Liver (tissue), 8 donors: ENCODE measurements at regions not wholly inside any gene's neighbourhood (a gene's known extent, or its start where the extent isn't known, plus 50 kb on each side); places are given as distances from the start of the nearest gene placed in this dataset.

Source experiments
- DNase-seq: peaks from one replicate; pipeline ENCODE4 v3.0.0-alpha.2; 2017; ENCODE audit warnings: low spot score
- H3K27ac ChIP-seq, 2 donors: one replicate each; pipeline ENCODE4 v1.7.0; 2013; ENCODE audit warnings: inconsistent platforms in 2 of 2, low read length in 2 of 2, control low read depth in 1 of 2, low read depth in 1 of 2, mild to moderate bottlenecking in 1 of 2
- H3K27me3 ChIP-seq, 4 donors: one replicate each; pipeline versions ENCODE4 v1.6.1 to v1.7.0; 2013; ENCODE audit warnings: low read length in 3 of 4, inconsistent platforms in 1 of 4, mild to moderate bottlenecking in 1 of 4, moderate library complexity in 1 of 4; ENCODE audit not compliant: control insufficient read depth in 4 of 4, insufficient read depth in 4 of 4
- H3K36me3 ChIP-seq, 4 donors: one replicate each; pipeline versions ENCODE4 v1.6.1 to v1.7.0; 2013; ENCODE audit warnings: low read length in 3 of 4, mild to moderate bottlenecking in 3 of 4, low read depth in 1 of 4, moderate library complexity in 1 of 4; ENCODE audit not compliant: control insufficient read depth in 4 of 4, insufficient read depth in 3 of 4
- H3K4me1 ChIP-seq, 4 donors: one replicate each; pipeline versions ENCODE4 v1.6.1 to v1.7.0; 2013; ENCODE audit warnings: low read length in 3 of 4, mild to moderate bottlenecking in 3 of 4, moderate library complexity in 1 of 4; ENCODE audit not compliant: control insufficient read depth in 4 of 4, insufficient read depth in 4 of 4
- H3K4me3 ChIP-seq, 3 donors: one replicate each; pipeline versions ENCODE4 v1.6.1 to v1.7.0; 2013; ENCODE audit warnings: low read length in 3 of 3, control low read depth in 1 of 3, low read depth in 1 of 3, mild to moderate bottlenecking in 1 of 3
- H3K9ac ChIP-seq, 2 donors: one replicate each; pipeline ENCODE4 v1.7.0; 2013; ENCODE audit warnings: low read length in 2 of 2, mild to moderate bottlenecking in 2 of 2, moderate library complexity in 2 of 2, control low read depth in 1 of 2, low read depth in 1 of 2
- H3K9me3 ChIP-seq, 4 donors: one replicate each; pipeline versions ENCODE4 v1.6.1 to v1.7.0; 2013; ENCODE audit warnings: low read length in 3 of 4; ENCODE audit not compliant: control insufficient read depth in 4 of 4
- ATF3 ChIP-seq: IDR thresholded peaks from 2 replicates; pipeline ENCODE4 v1.6.1; 2016; ENCODE audit warnings: antibody characterized with exemption
- CTCF ChIP-seq: fragments of 150-350 bp; IDR thresholded peaks from 2 replicates; pipeline ENCODE4 v1.5.1; 2017; ENCODE audit warnings: improper control_type of control experiment, low read depth, low read length; ENCODE audit not compliant: missing input control
- EGR1 ChIP-seq, 2 donors: IDR thresholded peaks; 2 replicates each; pipeline ENCODE4 v1.6.1; 2016 to 2018; ENCODE audit warnings: antibody characterized with exemption in 2 of 2, low read depth in 2 of 2
- GABPA ChIP-seq, 2 donors: IDR thresholded peaks in 1 of 2; conservative IDR thresholded peaks in 1 of 2; 2 replicates each; pipeline ENCODE4 v1.6.1; 2016; ENCODE audit warnings: antibody characterized with exemption in 2 of 2, mild to moderate bottlenecking in 1 of 2, moderate library complexity in 1 of 2
- HNF4A ChIP-seq, 2 donors: conservative IDR thresholded peaks; 2 replicates each; pipeline ENCODE4 v1.6.1; 2016; ENCODE audit warnings: antibody characterized with exemption in 2 of 2, mild to moderate bottlenecking in 2 of 2
- HNF4G ChIP-seq: IDR thresholded peaks from 2 replicates; pipeline ENCODE4 v1.6.1; 2016; ENCODE audit warnings: antibody characterized with exemption
- JUND ChIP-seq, 2 donors: IDR thresholded peaks; 2 replicates each; pipeline ENCODE4 v1.6.1; 2016; ENCODE audit warnings: antibody characterized with exemption in 2 of 2
- MAX ChIP-seq: IDR thresholded peaks from 2 replicates; pipeline ENCODE4 v1.6.1; 2016; ENCODE audit warnings: antibody characterized with exemption
- RAD21 ChIP-seq, 2 donors: IDR thresholded peaks; 2 replicates each; pipeline ENCODE4 v1.6.1; 2016; ENCODE audit warnings: antibody characterized with exemption in 2 of 2, mild to moderate bottlenecking in 2 of 2
- REST ChIP-seq: IDR thresholded peaks from 2 replicates; pipeline ENCODE4 v1.6.1; 2016; ENCODE audit warnings: antibody characterized with exemption, mild to moderate bottlenecking
- RXRA ChIP-seq, 2 donors: IDR thresholded peaks; 2 replicates each; pipeline ENCODE4 v1.6.1; 2017 to 2018; ENCODE audit warnings: antibody characterized with exemption in 2 of 2, mild to moderate bottlenecking in 1 of 2
- SP1 ChIP-seq: IDR thresholded peaks from 2 replicates; pipeline ENCODE4 v1.6.1; 2018; ENCODE audit warnings: antibody characterized with exemption, mild to moderate bottlenecking
- TAF1 ChIP-seq: conservative IDR thresholded peaks from 2 replicates; pipeline ENCODE4 v1.6.1; 2016; ENCODE audit warnings: antibody characterized with exemption, mild to moderate bottlenecking
- YY1 ChIP-seq: IDR thresholded peaks from 2 replicates; pipeline ENCODE4 v1.6.1; 2016; ENCODE audit warnings: antibody characterized with exemption, mild to moderate bottlenecking
- WGBS: extraction: QIAGEN DNeasy Blood & Tissue Kit; methylation state at CpG from one replicate; pipeline ENCODE4 v1.1.7; 2013; 5-methylcytosine and 5-hydroxymethylcytosine counted together
- donor health status: healthy.
- donor health status: healthy.
- donor health status: healthy.
- donor health status: healthy.
- donor health status: healthy.

GRCh38 chr14:38507299-38507698 lies 251.4 kb upstream of the CLEC14A start:
- Histone ChIP-seq H3K9ac (no peak overlapping the region), H3K4me1 (no peaks in the 10 kb centered on the region), H3K27me3 (no peaks in the 10 kb centered on the region), H3K4me3 (no peak overlapping the region), H3K36me3 (no peaks in the 10 kb centered on the region), H3K27ac (no peak overlapping the region), H3K9me3 (no peaks in the 10 kb centered on the region)
- DNase-seq = no peak
- TF ChIP-seq YY1 (no peak), HNF4G (no peak), HNF4A (conservative IDR thresholded peaks at IDR 0.05) (no peak), JUND (IDR thresholded peaks at IDR 0.05) (no peak), RXRA (IDR thresholded peaks at IDR 0.05) (no peak), REST (no peak), RAD21 (IDR thresholded peaks at IDR 0.05) (no peak), EGR1 (IDR thresholded peaks at IDR 0.05; ENCODE audit: low read depth in 2 of 2) (no peak), MAX (no peak), GABPA (IDR thresholded peaks at IDR 0.05 in 1 of 2, conservative IDR thresholded peaks at IDR 0.05 in 1 of 2) (no peak), TAF1 (no peak)

- Histone ChIP-seq H3K9me3 (no peaks in the 10 kb centered on the region), H3K36me3 (no peaks in the 10 kb centered on the region), H3K27me3 (no peaks in the 10 kb centered on the region), H3K4me3 (no peak overlapping the region), H3K27ac (no peak overlapping the region), H3K9ac (no peak overlapping the region), H3K4me1 (no peaks in the 10 kb centered on the region)
- 71% methylated on average over 1 of the region's 1 CpG for WGBS
- no peak for DNase-seq
- no peak for TF ChIP-seq HNF4G
- TF ChIP-seq ATF3 = no peak
- TF ChIP-seq CTCF = no peak
- TF ChIP-seq JUND (IDR thresholded peaks at IDR 0.05) = no peak
- no peak for TF ChIP-seq SP1
- TF ChIP-seq TAF1 = no peak
These were observed 250.0 kb upstream of the CLEC14A start for GRCh38 chr14:38505973-38506249.
